GM10266 (cell line): ENCODE measurements at regions not wholly inside any gene's neighbourhood (a gene's known extent, or its start where the extent isn't known, plus 50 kb on each side); places are given as distances from the start of the nearest gene placed in this dataset.
"Not testable (repeated sequence)": the region's sequence is repeated elsewhere in the genome, so short reads cannot be mapped to it uniquely, and the experiment has no call there.

ENCODE experiments used
- DNase-seq: peaks from one replicate; pipeline ENCODE4 v3.0.0; 2012; ENCODE audit errors: extremely low spot score
- CTCF ChIP-seq: IDR thresholded peaks from 2 replicates; pipeline ENCODE4 v1.5.1; 2012; ENCODE audit warnings: mild to moderate bottlenecking, low read depth; ENCODE audit not compliant: control insufficient read depth, insufficient read depth; ENCODE audit errors: missing control alignments

GRCh38 chr9:108264093-108264492 is 591.7 kb downstream of the ACTL7B start:
- DNase-seq: no peak
- TF ChIP-seq CTCF: no peak

GRCh38 chr9:108262836-108263235 is 593.0 kb downstream of the ACTL7B start:
- DNase-seq: no peak
- TF ChIP-seq CTCF: no peak

- DNase-seq: no peak
Observed at GRCh38 chr9:108259917-108260675, 595.7 kb downstream of the ACTL7B start.

GRCh38 chr9:108258640-108259039 is 597.1 kb downstream of the ACTL7B start:
- TF ChIP-seq CTCF: no peak

More at GRCh38 chr9:108259917-108260675, 595.7 kb downstream of the ACTL7B start:
- no peak for TF ChIP-seq CTCF

GRCh38 chr9:108257382-108257781 is 598.4 kb downstream of the ACTL7B start:
- no peak for TF ChIP-seq CTCF
- DNase-seq: no peak

More at GRCh38 chr9:108258640-108259039, 597.1 kb downstream of the ACTL7B start:
- DNase-seq: no peak

- TF ChIP-seq CTCF: no peak
- DNase-seq: no peak
Observed at GRCh38 chr9:108254236-108254635, 601.5 kb downstream of the ACTL7B start.

- DNase-seq: not testable (repeated sequence)
Observed at GRCh38 chr9:108247391-108247790, 608.4 kb downstream of the ACTL7B start.
